K562 (cell line): ENCODE measurements at regions not wholly inside any gene's neighbourhood (a gene's known extent, or its start where the extent isn't known, plus 50 kb on each side); places are given as distances from the start of the nearest gene placed in this dataset.

Experiments used
- ARID4B ChIP-seq: sonication (generic); formaldehyde crosslinking; IDR thresholded peaks from 2 replicates; pipeline ENCODE4 v1.8.0; 2022; ENCODE audit warnings: mild to moderate bottlenecking, missing genetic modification reagents
- FOXK1 ChIP-seq: sonication (generic); formaldehyde crosslinking; IDR thresholded peaks from 2 replicates; pipeline ENCODE4 v1.8.0; 2022; ENCODE audit warnings: missing genetic modification reagents, mild to moderate bottlenecking, borderline replicate concordance
- NBN ChIP-seq: fragments of 450-650 bp; IDR thresholded peaks from 2 replicates; pipeline ENCODE4 v1.6.1; 2016; ENCODE audit warnings: low read depth, mild to moderate bottlenecking
- NONO ChIP-seq, 2 experiments: fragments of 200-400 bp in 1 of 2; fragments of 450-650 bp in 1 of 2; formaldehyde crosslinking in 1 of 2; IDR thresholded peaks; 2 replicates each; pipeline ENCODE4 v1.6.1; 2017; ENCODE audit warnings: low read depth in 2 of 2, mild to moderate bottlenecking in 2 of 2, moderate library complexity in 2 of 2, low read length in 1 of 2
- SIN3A ChIP-seq, 2 experiments: fragments of 150-350 bp in 1 of 2; IDR thresholded peaks; 2 replicates each; pipeline ENCODE4 v1.6.1; 2011 to 2016; ENCODE audit warnings: borderline replicate concordance in 2 of 2, low read depth in 2 of 2, low read length in 2 of 2, mild to moderate bottlenecking in 2 of 2, moderate library complexity in 2 of 2; ENCODE audit not compliant: control insufficient read depth in 1 of 2
- ZNF830 ChIP-seq: fragments of 250-450 bp; sonication (Bioruptor Pico); IDR thresholded peaks from 2 replicates; pipeline ENCODE4 v1.5.0; 2021; ENCODE audit warnings: mild to moderate bottlenecking

GRCh38 chr1:213659580-213660547 is 327.9 kb upstream of the PROX1 start:
- no peak for TF ChIP-seq ZNF830 (CRISPR knock-in tag)
- TF ChIP-seq ARID4B: no peak
- TF ChIP-seq SIN3A (IDR thresholded peaks at IDR 0.05; ENCODE audit: borderline replicate concordance in 2 of 2, control insufficient read depth in 1 of 2, low read depth in 2 of 2, low read length in 2 of 2): no peak
- TF ChIP-seq NONO (IDR thresholded peaks at IDR 0.05; ENCODE audit: low read depth in 2 of 2, low read length in 1 of 2): no peak
- no peak for TF ChIP-seq FOXK1 (CRISPR knock-in tag)
- TF ChIP-seq NBN: no peak
